ENCODE measurements at regions not wholly inside any gene's neighbourhood (a gene's known extent, or its start where the extent isn't known, plus 50 kb on each side); places are given as distances from the start of the nearest gene placed in this dataset.

DNA sequence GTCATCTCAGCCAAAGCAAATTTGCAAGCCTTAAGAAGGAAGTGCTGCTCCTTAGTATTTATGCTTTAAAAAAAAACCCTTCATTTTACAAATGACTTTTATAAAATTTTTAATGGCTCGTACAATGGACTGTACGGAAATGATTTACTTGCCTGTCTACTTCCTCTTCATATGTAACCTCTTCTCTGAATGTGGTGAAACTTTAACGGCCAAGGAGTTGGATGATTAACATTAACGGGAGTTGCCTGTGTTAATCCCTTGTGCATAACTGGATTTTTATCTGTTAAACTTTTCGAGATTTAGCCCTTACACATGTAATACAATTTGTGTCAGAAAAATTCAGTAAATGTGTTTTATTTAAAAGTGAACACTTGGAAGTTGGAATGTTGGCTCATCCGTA lies 429.4 kb downstream of the TBC1D4 start:
- no peak for DNase-seq (ENCODE audit: low spot score)

DNA sequence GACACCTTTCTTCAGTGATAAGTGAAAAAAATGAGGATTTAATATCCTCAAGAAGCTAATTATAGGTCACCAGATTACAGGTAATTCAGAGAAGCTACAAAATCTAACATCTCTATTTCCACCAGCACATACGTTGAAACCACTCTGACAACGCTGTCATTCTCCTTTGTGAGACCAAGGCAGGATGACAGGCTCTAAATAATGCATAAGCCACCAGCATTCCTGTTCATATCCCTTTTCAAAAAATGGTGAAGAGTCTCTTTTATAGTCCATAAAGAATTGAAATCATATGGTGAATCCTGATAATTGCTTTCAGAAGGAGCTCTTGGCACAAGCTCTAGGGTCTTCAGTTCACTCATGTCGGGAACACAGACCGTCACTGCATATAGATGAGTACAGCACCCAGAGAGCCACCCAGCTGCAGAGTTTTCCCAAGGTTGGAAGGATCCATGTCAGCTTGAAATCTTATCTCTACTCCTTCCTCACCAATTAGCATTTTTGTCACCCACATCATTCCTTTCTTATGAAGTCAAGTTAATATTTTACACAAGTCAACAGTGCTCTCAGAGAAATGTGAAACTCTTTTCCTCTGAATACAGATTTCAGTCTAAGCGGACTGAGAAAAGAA lies 431.4 kb downstream of the TBC1D4 start:
- DNase-seq (ENCODE audit: low spot score): no peak

DNA sequence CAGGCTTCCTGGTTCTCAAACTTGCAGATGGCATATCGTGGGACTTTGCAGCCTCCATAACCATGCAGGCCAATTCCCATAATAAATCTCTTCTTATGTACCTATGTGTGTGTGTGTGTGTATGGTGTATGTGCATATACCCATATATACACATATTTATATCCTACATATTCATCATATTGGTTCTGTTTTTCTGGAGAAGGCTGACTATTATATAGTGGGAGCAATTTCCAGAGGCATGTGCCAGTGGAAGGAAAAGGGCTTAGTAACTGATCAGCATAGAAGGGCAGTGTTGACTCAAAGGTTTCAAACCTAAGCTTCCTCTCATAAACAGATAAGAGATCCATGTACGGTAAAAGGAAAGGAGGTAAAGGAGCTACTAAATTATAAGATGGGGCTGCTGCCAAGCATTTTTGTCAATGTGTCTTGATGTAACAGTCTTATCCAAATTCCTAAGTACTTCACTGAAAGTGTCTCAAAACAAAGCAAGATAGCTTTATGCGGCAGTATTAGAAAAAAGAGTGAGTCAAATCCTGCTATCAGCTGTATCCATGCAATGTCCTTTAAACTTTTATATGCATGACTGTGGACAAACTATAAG lies 432.1 kb downstream of the TBC1D4 start:
- no peak for DNase-seq (ENCODE audit: low spot score)

DNA sequence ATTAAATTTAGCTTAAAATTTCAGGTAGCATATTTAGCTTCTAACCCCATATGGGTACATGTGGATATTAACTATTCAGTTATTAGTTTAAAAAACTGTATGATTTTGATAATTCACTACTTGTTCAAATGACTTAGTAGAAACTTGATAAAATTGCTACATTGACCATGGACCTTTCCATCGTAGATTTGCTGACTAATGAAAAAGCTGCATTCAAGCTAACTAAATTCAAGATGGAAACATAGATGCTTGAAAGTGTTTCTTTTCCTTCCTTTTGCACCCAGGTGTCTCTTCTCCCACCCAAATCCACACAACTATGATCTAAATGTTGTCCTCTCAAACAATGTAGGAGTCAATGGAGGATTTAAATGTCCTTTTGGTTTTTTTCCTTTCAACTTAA lies 439.2 kb downstream of the TBC1D4 start:
- no peak for DNase-seq (ENCODE audit: low spot score)

DNA sequence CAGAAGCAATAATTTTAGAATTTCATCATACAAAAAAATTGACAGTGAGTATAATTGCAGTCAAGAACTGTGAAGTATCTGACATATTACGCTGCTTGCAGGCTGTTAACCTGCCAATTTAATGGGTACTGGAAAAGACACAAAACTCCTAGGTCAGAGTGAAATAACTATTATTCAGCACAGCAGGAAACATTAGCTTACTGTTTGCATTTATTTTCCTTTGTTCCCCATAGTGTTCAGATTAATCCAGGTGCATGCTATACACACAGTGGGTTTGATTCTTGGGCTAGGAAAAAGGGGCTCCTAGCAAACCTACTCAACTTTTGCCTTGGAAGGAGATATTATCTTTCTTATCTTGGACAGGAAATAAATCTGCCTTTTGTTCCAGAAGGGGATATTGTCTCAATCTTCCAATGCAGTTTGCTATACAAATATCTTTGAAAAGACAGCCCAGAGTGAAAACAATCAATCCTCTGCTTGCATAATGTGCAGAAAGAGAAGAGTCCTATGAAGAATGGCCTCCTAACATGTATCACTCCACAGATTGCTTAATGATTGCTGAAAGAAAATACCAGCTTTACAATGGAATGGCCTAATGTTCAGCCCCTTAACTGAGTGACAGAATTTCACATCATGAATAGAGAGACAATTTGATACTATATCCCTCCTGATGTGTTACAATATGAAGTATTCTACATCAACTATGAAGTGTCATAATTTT lies 443.4 kb downstream of the TBC1D4 start:
- DNase-seq (ENCODE audit: low spot score): no peak

DNA sequence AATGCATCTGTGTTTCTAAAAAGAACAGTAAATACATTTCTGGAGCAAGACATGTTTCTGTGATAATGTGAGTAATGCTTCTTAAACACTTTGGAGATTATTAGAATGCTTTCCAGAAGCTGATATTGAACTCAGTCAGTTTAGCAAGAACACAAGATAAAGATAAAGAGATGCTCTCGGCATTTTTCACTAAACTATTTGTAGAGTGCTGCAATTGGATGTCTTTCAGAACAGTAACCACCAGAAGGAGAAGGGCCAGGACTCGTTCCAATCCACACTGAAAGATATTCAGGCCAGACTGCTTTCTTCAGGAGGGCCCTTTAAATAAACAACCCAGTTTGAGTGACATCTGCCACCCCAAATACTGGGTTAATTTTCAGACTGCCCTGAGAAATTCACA lies 456.0 kb downstream of the TBC1D4 start:
- no peak for DNase-seq (ENCODE audit: low spot score)

DNA sequence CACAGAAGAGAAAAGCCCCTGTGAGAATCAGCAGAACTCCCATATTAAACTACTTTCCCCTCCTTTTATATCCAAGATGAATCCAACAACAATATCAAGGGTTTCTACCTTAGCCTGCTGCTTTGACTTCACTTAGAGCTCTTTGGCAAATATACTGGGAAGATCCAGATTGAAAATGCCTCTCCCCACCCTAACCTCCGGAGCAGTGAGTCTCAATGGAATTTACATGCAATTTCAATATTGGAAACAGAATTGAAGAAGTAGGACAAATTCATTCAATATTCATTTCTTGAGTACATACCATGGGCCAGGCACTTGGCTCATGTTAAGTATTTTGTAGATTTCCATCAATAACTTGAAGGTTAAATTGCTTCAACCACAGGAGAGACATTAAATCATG lies 457.4 kb downstream of the TBC1D4 start:
- DNase-seq (ENCODE audit: low spot score): no peak

DNA sequence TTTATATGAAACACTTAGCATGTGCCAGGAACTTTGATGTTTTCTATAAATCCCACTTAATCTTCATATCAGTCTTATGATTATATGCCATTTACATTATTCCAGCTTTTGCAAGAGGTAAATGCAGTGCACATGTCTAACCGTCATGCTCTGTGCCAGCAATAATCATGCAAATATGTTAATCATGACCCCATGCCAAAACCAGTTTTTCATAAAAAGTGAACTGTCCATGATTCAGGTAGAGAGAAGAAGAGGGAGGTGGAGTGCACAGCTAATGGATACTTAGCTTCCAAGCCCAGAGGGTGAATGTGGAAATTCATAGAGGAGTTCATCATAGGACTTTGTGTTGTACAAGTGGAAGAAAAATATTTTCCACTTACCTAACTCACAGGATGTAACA lies 458.4 kb downstream of the TBC1D4 start:
- DNase-seq (ENCODE audit: low spot score): no peak

DNA sequence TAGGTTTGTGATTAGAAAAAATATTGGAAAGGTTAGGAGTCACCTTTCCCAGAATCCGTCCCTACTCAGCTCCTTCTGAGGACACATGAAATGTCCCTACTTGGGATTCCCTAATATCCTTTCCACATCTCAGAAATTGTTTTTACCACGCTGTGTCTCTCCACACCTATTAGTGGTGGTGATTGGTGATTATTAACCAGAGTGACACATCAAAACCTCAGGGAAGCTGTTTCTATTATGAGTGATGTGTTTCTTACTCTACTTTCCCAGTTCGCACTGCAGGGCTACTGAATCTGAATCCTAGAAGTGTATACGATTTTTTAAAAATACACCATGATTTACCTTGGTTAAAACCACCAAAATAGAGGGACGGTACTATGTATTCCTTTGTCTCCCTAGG lies 460.8 kb downstream of the TBC1D4 start:
- DNase-seq (ENCODE audit: low spot score): no peak

DNA sequence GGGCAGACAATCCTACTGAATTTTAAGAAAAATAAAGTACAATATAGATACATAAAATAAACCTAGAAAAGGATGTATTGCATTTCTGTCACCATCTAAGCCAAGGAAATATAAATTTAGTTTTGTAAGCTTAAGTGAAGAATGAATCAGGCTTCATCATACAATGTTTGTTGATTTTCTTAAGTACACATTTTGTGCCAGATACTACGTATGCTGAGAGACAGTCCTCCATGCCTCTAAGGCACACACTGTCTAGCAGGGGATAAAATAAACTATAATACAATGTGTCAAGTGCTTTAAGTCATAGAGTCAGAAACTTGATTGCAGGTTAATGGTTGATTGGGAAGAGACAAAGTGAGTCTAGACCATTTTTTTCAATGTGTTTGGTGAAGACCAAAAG lies 465.7 kb downstream of the TBC1D4 start:
- DNase-seq (ENCODE audit: low spot score): no peak

DNA sequence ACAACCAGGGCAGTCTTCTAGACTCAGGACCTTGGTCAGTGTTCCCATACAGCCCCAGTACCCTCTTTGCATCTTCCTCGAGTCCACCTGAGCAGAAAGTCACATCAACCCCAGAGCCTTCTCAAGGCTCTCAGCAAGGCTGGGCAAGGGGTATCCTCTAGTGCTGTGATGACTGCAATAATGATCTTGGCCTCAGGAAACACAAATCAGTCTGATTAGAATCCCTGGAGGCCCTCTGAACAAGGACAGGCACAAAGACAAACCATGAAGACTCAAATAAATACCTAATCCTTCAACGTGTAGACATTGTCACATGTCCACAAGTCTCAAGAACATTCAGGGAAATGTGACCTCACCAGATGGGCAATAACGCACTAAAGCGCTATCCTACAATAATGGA lies 468.2 kb downstream of the TBC1D4 start:
- DNase-seq (ENCODE audit: low spot score): no peak

DNA sequence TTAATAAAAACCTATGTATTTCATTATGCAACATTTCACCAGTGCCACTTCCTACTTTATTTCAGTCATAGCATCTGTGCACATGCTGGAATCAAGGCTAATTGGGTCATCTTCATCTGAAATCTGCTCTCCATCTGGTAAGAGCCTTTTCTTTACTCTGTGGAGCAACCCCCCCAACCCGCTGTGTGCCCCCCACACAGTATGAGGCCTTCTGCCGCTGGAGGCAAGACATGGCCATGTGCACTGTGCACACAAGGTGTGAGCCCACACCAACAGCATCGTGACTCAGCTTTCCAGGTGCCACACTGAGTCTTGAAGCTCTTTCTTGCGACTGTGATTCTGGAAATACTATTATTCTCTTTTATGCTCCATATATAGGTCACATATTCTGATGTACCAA lies 471.0 kb downstream of the TBC1D4 start:
- DNase-seq (ENCODE audit: low spot score): no peak

DNA sequence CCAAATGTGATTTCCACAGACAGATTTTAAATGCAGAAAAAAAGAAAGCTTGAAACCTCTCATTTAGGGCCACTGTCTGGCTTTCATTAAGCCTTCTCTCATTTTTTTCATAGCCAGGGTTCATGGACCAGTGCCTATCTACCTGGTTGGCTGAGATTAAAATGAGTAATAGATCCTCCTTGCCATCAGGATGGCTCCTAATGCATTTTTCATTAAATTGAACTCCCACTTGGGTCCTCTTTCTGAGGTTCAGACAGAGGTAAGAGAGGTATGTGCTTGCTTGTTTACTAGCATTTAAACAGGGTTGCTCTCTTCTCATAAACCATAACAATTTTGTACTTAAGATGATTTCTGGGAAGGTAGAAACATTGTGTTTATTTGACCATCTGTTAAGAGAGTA lies 473.0 kb downstream of the TBC1D4 start:
- no peak for DNase-seq (ENCODE audit: low spot score)

DNA sequence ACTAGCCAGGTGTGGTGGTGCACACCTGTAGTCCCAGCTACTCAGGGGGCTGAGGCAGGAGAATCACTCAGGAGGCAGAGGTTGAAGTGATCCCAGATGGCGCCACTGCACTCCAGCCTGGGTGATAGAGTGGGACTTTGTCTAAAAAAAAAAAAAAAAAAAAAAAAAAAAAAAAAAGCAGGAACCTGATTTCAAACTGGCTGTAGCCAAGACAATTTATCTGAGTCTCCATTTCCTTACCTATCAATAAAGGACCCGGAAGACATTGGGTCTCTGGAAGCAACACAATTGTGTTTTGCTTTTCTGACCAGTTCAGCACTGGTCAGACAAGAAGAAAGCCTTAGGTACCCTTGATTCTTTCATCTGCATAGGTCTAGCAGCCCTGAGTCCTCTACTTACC lies 491.0 kb downstream of the TBC1D4 start:
- no peak for DNase-seq (ENCODE audit: low spot score)

DNA sequence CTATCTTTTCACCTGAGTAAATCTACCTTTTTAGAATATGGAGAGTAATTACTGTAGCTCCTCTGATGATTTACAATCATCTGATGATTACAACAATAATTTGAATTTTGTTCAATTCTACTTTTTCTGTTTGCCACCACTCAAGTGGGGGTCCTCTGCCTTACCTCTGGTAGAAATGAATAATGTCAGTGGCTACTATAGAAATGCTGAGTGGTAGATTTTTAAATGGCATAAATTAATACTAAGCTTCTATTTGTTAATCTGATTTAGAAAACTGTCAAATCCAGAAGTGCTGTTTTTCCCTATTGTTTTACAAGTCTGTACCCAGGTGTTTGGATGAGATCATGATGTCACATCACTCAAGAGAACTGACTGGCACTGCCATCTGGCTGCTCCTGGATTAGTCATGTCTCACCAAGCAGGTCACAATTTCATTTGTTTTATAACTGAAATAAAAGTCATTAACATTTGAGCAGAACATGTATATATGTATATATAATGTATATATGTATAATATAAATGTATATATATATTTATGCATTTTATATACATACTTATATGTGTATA lies 494.8 kb downstream of the TBC1D4 start:
- no peak for DNase-seq (ENCODE audit: low spot score)

DNA sequence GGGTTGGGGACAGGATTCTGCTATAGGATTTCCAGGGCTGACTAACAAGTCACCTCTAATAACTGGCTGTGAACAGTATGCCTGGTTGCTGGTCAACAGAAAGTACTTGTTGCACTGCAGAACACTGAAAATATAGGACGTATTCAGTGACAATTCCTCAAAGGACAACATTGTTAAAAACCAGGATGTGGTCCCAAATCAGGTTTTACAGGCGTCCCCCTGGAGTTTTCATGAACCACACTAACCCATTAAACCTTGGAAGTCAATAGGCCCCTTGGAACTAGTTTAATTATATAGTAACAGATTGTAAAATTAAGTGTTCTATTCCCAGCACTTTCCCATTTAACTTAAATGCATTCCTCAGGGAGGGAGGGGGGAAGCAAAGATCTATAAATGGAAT lies 495.4 kb downstream of the TBC1D4 start:
- DNase-seq (ENCODE audit: low spot score): no peak

DNA sequence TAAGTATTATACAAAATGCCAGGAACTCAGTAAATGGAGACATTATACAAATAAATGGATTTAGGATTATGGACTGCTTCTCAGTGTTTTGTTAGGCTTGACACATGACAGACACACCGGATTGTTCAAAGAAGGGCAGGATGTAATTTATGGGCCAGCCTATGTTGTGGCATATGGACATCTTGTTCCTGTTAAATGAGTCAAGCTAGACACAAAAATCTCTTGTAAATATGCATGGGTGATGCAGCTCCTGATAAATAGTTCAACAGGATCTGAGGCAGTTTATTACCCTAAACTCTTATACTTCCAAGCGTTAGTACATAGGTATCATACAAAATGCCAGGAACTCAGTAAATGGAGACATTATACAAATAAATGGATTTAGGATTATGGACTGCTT lies 502.3 kb downstream of the TBC1D4 start:
- DNase-seq (ENCODE audit: low spot score): no peak

DNA sequence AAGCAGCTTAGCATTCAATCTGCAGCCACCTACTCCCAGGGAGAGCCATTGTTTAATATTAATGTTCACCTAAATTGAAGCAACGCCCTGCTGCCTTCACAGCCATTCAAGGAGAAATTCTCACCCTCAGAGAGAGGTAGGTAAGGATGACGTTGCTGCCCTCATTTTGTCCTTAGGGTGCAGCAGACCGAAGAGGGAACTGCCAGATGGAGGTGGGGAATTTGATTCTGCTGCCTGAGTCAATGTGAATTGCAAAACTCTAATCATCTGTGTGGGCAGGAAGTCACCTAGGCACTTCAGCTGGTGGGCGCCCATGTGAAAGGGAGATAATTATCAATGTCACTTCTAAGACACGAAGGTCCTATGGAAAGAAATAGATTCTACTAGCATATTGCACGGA lies 503.4 kb downstream of the TBC1D4 start:
- DNase-seq (ENCODE audit: low spot score): no peak

DNA sequence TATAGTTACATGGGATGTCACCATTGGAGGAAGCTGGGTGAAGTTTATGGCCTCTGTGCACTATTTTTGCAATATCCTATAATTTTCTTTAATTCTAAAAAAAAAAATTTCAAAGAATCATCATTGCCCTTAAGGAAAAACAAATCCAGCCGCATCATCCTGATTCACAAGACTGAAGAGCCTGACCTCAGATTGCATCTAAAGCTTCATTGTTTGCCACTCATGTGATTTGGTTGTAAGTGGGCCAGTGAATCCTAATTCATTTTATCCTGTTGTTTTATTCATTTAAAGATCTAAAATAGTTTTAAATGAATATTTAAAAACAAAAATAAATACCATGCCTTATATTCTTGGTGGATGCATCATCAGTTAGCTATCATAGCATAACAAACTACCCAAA lies 504.5 kb downstream of the TBC1D4 start:
- DNase-seq (ENCODE audit: low spot score): no peak

DNA sequence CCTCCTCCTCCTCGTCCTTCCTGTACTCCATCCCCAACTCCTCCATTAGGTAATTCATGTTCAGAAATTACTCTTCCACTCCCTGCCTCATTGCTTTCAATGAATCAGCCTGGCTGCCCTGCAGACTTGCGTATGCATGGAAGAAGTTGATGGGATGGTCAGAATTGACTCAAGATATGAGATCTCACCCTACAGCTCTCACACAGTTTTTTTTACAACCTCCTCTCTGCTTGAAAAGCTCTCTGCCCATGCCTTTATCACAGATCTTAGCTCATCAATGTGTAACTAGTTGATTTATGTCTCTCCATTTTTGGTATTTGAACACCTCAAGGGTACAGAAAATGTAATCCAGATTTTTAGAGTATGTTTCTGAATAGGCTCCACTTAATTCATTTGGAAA lies 506.9 kb downstream of the TBC1D4 start:
- no peak for DNase-seq (ENCODE audit: low spot score)

DNA sequence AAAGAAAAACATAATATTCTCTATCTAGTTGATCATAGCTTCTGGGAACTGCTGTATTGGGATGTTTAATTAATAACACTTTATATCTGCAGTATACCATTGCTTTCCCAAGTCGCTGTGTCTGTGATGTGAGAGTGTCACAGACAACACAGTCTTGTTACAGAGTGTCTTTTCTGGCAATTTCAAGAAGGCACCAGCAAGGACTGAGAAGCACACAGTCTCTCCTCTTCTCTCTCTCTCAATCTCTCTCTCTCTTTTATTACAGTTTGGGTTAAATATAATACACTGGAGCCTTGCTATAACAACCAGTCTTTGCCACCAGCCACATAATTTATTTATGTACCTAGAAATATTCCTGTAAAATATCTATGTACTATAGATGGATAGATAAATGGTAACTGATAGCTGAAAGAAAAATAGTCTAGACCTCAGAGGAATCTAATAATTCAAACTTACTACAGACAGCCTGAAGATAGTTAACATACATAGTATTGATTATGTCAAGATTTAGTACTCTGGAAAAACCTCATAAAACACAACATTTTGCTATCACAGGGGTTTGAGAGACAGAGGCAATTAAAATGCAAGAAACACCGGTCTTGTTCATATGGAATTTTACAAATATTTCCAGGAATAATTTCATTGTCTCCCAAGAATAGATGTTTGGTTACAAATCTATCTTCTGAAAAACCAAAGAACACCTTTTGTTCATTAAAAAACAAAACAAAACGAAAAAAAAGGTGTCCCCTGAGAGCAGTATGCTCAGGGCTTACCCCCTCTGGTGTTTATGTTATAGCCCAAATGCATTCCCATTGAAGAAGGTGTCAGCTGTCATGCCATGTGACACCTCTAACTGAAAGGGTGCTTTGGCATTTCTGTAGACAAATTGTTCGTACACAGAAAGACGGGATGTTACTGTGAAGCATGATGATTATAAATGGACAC lies 507.8 kb downstream of the TBC1D4 start:
- DNase-seq (ENCODE audit: low spot score): no peak

DNA sequence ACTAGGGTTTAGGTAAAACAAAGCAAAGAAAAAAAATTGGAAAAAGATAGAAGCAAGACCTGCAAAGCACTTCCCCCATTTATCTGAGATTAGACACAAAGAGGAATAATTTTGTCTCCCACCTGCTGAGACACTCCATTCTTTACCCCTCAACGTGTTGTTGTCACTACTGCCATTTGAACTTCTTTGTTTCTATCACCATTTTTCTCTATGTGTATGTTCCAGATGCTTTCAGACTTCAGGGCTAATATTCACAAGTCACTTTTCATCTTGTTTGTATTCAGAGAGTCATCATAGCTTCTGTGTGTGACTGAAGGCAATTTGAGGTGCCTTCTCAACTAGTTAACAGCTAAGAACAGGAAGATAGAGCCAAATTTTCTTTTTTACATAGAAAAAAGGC lies 512.5 kb downstream of the TBC1D4 start:
- no peak for DNase-seq (ENCODE audit: low spot score)

Measured in CD4-positive, alpha-beta T cell treated with Interleukin-15 for 4 hours (primary cell).